KMS-11 (cell line): ENCODE measurements at regions not wholly inside any gene's neighbourhood (a gene's known extent, or its start where the extent isn't known, plus 50 kb on each side); places are given as distances from the start of the nearest gene placed in this dataset.

Experiments used
- H2AFZ ChIP-seq: fragments of 200-600 bp; sonication (generic); 2 replicates; pipeline ENCODE4 v1.6.1; 2016; ENCODE audit warnings: antibody characterized with exemption, mixed run types, low read depth
- H3K27ac ChIP-seq: fragments of 200-600 bp; sonication (generic); 2 replicates; pipeline ENCODE4 v1.6.1; 2016; ENCODE audit warnings: mild to moderate bottlenecking, mixed run types
- H3K27me3 ChIP-seq: fragments of 200-600 bp; sonication (generic); 2 replicates; pipeline ENCODE4 v1.6.1; 2017; ENCODE audit warnings: mild to moderate bottlenecking, low read depth, mixed run types, moderate library complexity; ENCODE audit not compliant: insufficient read depth
- H3K36me3 ChIP-seq: fragments of 200-600 bp; sonication (generic); 2 replicates; pipeline ENCODE4 v1.6.1; 2017; ENCODE audit warnings: mild to moderate bottlenecking, mixed run types; ENCODE audit not compliant: insufficient read depth
- H3K4me1 ChIP-seq: fragments of 200-600 bp; sonication (generic); 2 replicates; pipeline ENCODE4 v1.6.1; 2016; ENCODE audit warnings: mild to moderate bottlenecking, low read depth, mixed run types; ENCODE audit not compliant: poor library complexity, severe bottlenecking
- H3K4me2 ChIP-seq: fragments of 200-600 bp; sonication (generic); 2 replicates; pipeline ENCODE4 v1.7.0; 2016; ENCODE audit warnings: mild to moderate bottlenecking, mixed run types
- H3K4me3 ChIP-seq: fragments of 200-600 bp; sonication (generic); IDR thresholded peaks from 2 replicates; pipeline ENCODE4 v1.6.1; 2017; ENCODE audit warnings: low read depth, low read length, mixed read lengths; ENCODE audit not compliant: insufficient read depth
- H3K79me2 ChIP-seq: fragments of 200-600 bp; sonication (generic); 2 replicates; pipeline ENCODE4 v1.6.1; 2016; ENCODE audit warnings: low read depth, mixed run types; ENCODE audit not compliant: insufficient read depth
- H3K9ac ChIP-seq: fragments of 200-600 bp; sonication (generic); 2 replicates; pipeline ENCODE4 v1.6.1; 2016; ENCODE audit warnings: mild to moderate bottlenecking, mixed run types
- H4K20me1 ChIP-seq: fragments of 200-600 bp; sonication (generic); 2 replicates; pipeline ENCODE4 v1.6.1; 2016; ENCODE audit warnings: mild to moderate bottlenecking, mixed run types; ENCODE audit not compliant: insufficient read depth
- CTCF ChIP-seq: fragments of 200-600 bp; sonication (generic); conservative IDR thresholded peaks from 2 replicates; pipeline ENCODE4 v1.6.1; 2017; ENCODE audit warnings: low read depth, mild to moderate bottlenecking, antibody characterized with exemption, low read length, moderate library complexity, mixed read lengths

- Histone ChIP-seq H3K4me3 (no peak overlapping the region), H3K27me3 (no peaks in the 10 kb centered on the region), H3K9ac (no peak overlapping the region), H4K20me1 (no peaks in the 10 kb centered on the region), H3K4me1 (no peaks in the 10 kb centered on the region), H3K27ac (no peak overlapping the region), H3K4me2 (no peak overlapping the region), H2AFZ (no peak overlapping the region), H3K36me3 (no peaks in the 10 kb centered on the region), H3K79me2 (no peaks in the 10 kb centered on the region)
- no peak for TF ChIP-seq CTCF
Observed at GRCh38 chr5:113989278-113989912, 372.5 kb upstream of the KCNN2 start.

GRCh38 chr5:113989913-113990305 is 372.0 kb upstream of the KCNN2 start:
- Histone ChIP-seq H3K27me3 (no peaks in the 10 kb centered on the region), H3K9ac (no peak overlapping the region), H2AFZ (no peak overlapping the region), H3K79me2 (no peaks in the 10 kb centered on the region), H3K4me1 (no peaks in the 10 kb centered on the region), H3K27ac (no peak overlapping the region), H3K36me3 (no peaks in the 10 kb centered on the region), H4K20me1 (no peaks in the 10 kb centered on the region), H3K4me2 (no peak overlapping the region), H3K4me3 (no peak overlapping the region)
- no peak for TF ChIP-seq CTCF

- no peak overlapping the region for H2AFZ ChIP-seq
- no peaks in the 10 kb centered on the region for H3K79me2 ChIP-seq
- H3K4me3 ChIP-seq: no peak overlapping the region
- no peak for TF ChIP-seq CTCF
- no peak overlapping the region for H3K4me2 ChIP-seq
- H3K27ac ChIP-seq: no peak overlapping the region
- no peak overlapping the region for H3K9ac ChIP-seq
- no peaks in the 10 kb centered on the region for H3K4me1 ChIP-seq
- no peaks in the 10 kb centered on the region for H3K36me3 ChIP-seq
- H3K27me3 ChIP-seq: no peaks in the 10 kb centered on the region
- no peaks in the 10 kb centered on the region for H4K20me1 ChIP-seq
Observed at GRCh38 chr5:114001076-114001475, 360.8 kb upstream of the KCNN2 start.

- Histone ChIP-seq H4K20me1 (no peaks in the 10 kb centered on the region), H3K4me1 (no peaks in the 10 kb centered on the region), H3K4me3 (no peak overlapping the region), H3K27me3 (no peaks in the 10 kb centered on the region), H3K9ac (no peak overlapping the region), H3K4me2 (no peak overlapping the region), H2AFZ (no peak overlapping the region), H3K27ac (no peak overlapping the region), H3K36me3 (no peaks in the 10 kb centered on the region), H3K79me2 (no peaks in the 10 kb centered on the region)
- TF ChIP-seq CTCF: no peak
Observed at GRCh38 chr5:114006582-114006981, 355.3 kb upstream of the KCNN2 start.
